ENCODE measurements at regions not wholly inside any gene's neighbourhood (a gene's known extent, or its start where the extent isn't known, plus 50 kb on each side); places are given as distances from the start of the nearest gene placed in this dataset.

DNA sequence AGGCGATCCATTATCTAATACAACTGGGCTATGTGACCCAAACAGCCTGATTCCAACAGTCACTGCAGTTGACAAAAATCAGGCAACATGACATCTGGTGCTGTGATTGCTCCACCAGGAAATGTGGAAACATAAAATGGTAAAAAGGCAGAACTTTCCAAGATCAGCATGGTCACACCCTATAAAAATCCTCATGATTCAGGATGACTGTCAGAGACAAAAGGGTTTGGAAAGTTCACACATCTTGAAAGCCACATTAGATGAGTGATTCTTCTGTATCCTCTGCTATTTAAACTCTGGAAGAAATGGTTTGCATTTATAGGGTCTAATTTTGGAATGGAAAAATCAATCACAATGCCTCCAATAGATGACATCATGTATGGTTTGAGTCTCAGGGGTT lies 662.6 kb upstream of the IGFBP3 start:
- TF ChIP-seq ASH2L (IDR thresholded peaks at IDR 0.05; ENCODE audit: low read length): no peak
- TF ChIP-seq TAF1 (IDR thresholded peaks at IDR 0.05; ENCODE audit: low read depth, low read length): no peak
- no peak for TF ChIP-seq EGR1 (IDR thresholded peaks at IDR 0.05; ENCODE audit: borderline replicate concordance, low read depth, low read length)
- no peak for TF ChIP-seq SIRT6 (IDR thresholded peaks at IDR 0.05; ENCODE audit: low read length)
- no peak for TF ChIP-seq MAFK (IDR thresholded peaks at IDR 0.05; ENCODE audit: low read depth, low read length)
- no peak for TF ChIP-seq SP2 (IDR thresholded peaks at IDR 0.05; ENCODE audit: low read length)
- TF ChIP-seq GTF2F1 (IDR thresholded peaks at IDR 0.05; ENCODE audit: borderline replicate concordance, low read depth, low read length): no peak
- TF ChIP-seq, protein P1, sequence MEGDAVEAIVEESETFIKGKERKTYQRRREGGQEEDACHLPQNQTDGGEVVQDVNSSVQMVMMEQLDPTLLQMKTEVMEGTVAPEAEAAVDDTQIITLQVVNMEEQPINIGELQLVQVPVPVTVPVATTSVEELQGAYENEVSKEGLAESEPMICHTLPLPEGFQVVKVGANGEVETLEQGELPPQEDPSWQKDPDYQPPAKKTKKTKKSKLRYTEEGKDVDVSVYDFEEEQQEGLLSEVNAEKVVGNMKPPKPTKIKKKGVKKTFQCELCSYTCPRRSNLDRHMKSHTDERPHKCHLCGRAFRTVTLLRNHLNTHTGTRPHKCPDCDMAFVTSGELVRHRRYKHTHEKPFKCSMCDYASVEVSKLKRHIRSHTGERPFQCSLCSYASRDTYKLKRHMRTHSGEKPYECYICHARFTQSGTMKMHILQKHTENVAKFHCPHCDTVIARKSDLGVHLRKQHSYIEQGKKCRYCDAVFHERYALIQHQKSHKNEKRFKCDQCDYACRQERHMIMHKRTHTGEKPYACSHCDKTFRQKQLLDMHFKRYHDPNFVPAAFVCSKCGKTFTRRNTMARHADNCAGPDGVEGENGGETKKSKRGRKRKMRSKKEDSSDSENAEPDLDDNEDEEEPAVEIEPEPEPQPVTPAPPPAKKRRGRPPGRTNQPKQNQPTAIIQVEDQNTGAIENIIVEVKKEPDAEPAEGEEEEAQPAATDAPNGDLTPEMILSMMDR (IDR thresholded peaks at IDR 0.05; ENCODE audit: control extremely low read depth in 1 of 3, insufficient read depth in 1 of 3, low read depth in 1 of 3, low read length in 3 of 3): no peak
- TF ChIP-seq SP1 (IDR thresholded peaks at IDR 0.05; ENCODE audit: low read depth, low read length): no peak
- no peak for TF ChIP-seq SRF (IDR thresholded peaks at IDR 0.05; ENCODE audit: low read depth, low read length)
- TF ChIP-seq, protein P2, sequence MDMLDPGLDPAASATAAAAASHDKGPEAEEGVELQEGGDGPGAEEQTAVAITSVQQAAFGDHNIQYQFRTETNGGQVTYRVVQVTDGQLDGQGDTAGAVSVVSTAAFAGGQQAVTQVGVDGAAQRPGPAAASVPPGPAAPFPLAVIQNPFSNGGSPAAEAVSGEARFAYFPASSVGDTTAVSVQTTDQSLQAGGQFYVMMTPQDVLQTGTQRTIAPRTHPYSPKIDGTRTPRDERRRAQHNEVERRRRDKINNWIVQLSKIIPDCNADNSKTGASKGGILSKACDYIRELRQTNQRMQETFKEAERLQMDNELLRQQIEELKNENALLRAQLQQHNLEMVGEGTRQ (IDR thresholded peaks at IDR 0.05; ENCODE audit: low read length): no peak
- 88% methylated on average over 1 of the region's 1 CpG; no CpG with 5 or more reads in 1 of the 2 experiments for WGBS, 2 experiments (ENCODE audit: extremely low coverage in 1 of 2, insufficient coverage in 1 of 2, insufficient read length in 1 of 2, insufficient replicate concordance in 2 of 2, low coverage in 1 of 2, low lambda C conversion rate in 2 of 2, missing lambda C conversion rate in 1 of 2)
- no peak overlapping the region for H2BK120ac ChIP-seq (replicated peaks; ENCODE audit: low read depth, low read length)
- H3K14ac ChIP-seq (ENCODE audit: insufficient read length): no peak overlapping the region
- H3K27ac ChIP-seq (ENCODE audit: low read depth, low read length): no peak overlapping the region
- no peak overlapping the region for H2BK5ac ChIP-seq (ENCODE audit: low read depth, low read length)
- no peak overlapping the region for H4K5ac ChIP-seq (ENCODE audit: insufficient read length, low read depth, low read length)
- no peak for DNase-seq (ENCODE audit: low read depth in 1 of 2, low spot score in 2 of 2)
- no peak overlapping the region for H4K91ac ChIP-seq (replicated peaks; ENCODE audit: insufficient read length, low read length)
- H3K27me3 ChIP-seq (replicated peaks in 1 of 4; ENCODE audit: control insufficient read depth in 3 of 4, extremely low read depth in 1 of 4, insufficient read depth in 3 of 4, low read length in 3 of 4): no peaks in the 10 kb centered on the region
- H4K20me1 ChIP-seq (replicated peaks in 1 of 2; ENCODE audit: control insufficient read depth in 1 of 2, insufficient read depth in 2 of 2, low read length in 2 of 2): no peaks in the 10 kb centered on the region
- ChIA-PET POLR2A (ENCODE audit: partially characterized antibody) (interaction anchor here (0.6 kb wide), 1 partner anchor 701 kb away, joined by 3 read pairs; no protein-coding TSS in a partner anchor), CTCF (ENCODE audit: partially characterized antibody) (no interaction called here)
- no peak for FAIRE-seq
- no peaks in the 10 kb centered on the region for H3K4me1 ChIP-seq (replicated peaks in 1 of 4; ENCODE audit: control insufficient read depth in 3 of 4, insufficient read depth in 4 of 4, low read length in 3 of 4)
- no peaks in the 10 kb centered on the region for H3K23me2 ChIP-seq (ENCODE audit: low read depth, low read length)
- H3K4ac ChIP-seq (replicated peaks; ENCODE audit: insufficient read length, low read depth, low read length): no peak overlapping the region
- H3K4me2 ChIP-seq (ENCODE audit: insufficient read depth in 1 of 2, low read depth in 2 of 2, low read length in 2 of 2): no peak overlapping the region
- no peak overlapping the region for H3K18ac ChIP-seq (ENCODE audit: extremely low read depth, low read length)
- H3K79me1 ChIP-seq (ENCODE audit: low read depth, low read length): no peaks in the 10 kb centered on the region
- H4K8ac ChIP-seq (ENCODE audit: extremely low read depth, insufficient read depth, low read length): no peak overlapping the region
- H3K79me2 ChIP-seq (ENCODE audit: control insufficient read depth in 1 of 2, insufficient read depth in 2 of 2, low read length in 2 of 2): no peaks in the 10 kb centered on the region
- no peak overlapping the region for H2BK20ac ChIP-seq (ENCODE audit: low read length)
- H3K36me3 ChIP-seq (ENCODE audit: control insufficient read depth in 2 of 4, insufficient read depth in 4 of 4, low read length in 3 of 4): no peaks in the 10 kb centered on the region
- H2BK15ac ChIP-seq (ENCODE audit: low read length): no peak overlapping the region
- H3K56ac ChIP-seq (replicated peaks; ENCODE audit: insufficient read length, low read depth, low read length): no peak overlapping the region
- no peak overlapping the region for H3K4me3 ChIP-seq (ENCODE audit: extremely low read depth in 1 of 4, insufficient read depth in 2 of 4, low read depth in 3 of 4, low read length in 4 of 4)
- no peak overlapping the region for H2BK12ac ChIP-seq (ENCODE audit: low read depth, low read length)
- H3K9ac ChIP-seq (replicated peaks in 1 of 4; ENCODE audit: extremely low read depth in 1 of 4, low read depth in 3 of 4, low read length in 3 of 4): no peak overlapping the region
- H3K23ac ChIP-seq (ENCODE audit: insufficient read length): no peak overlapping the region
- no peaks in the 10 kb centered on the region for H3K9me3 ChIP-seq (ENCODE audit: insufficient read depth in 2 of 2, low read depth in 1 of 2, low read length in 1 of 2)
- H2AFZ ChIP-seq (ENCODE audit: low read length): no peak overlapping the region
- H2AK5ac ChIP-seq (ENCODE audit: low read depth, low read length): no peak overlapping the region

Data from H1 (cell line).